ENCODE measurements at regions not wholly inside any gene's neighbourhood (a gene's known extent, or its start where the extent isn't known, plus 50 kb on each side); places are given as distances from the start of the nearest gene placed in this dataset.
"Not testable (repeated sequence)": the region's sequence is repeated elsewhere in the genome, so short reads cannot be mapped to it uniquely, and the experiment has no call there.

DNA sequence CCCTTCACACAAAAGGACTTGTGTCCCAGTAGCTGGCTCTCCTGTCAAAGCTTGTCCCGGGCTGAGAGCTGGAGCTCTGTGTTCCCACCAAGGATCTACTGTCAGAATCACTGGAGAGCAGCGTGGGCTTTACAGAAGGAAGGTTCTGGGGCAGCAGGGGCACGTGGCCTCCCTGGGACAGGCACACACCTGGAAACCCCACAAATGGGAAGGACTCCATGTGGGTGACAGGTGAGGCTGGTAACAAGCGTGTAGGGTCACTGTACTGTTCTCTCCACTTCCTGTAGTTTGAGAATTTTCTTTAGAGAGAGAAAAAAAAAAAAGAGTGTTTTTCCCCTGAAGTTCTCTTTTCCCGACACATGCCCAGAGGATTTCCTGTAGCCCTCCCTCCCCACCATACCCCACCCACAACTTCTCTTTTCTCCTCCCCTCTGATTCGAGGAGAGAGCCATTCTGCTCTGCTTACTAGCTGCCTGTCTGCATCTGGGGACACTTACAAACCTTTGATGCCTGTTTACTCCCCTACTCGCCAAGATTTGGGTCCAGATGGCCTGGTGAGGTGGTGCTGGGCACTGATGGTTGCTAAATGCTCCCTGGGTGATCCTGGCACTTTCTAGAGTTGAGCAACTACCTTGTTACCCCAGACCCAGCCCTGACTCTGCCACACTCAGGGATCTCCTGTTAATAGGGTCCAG lies 84.1 kb upstream of the SIRPA start:
- no peak for DNase-seq (ENCODE audit: low read depth)

DNA sequence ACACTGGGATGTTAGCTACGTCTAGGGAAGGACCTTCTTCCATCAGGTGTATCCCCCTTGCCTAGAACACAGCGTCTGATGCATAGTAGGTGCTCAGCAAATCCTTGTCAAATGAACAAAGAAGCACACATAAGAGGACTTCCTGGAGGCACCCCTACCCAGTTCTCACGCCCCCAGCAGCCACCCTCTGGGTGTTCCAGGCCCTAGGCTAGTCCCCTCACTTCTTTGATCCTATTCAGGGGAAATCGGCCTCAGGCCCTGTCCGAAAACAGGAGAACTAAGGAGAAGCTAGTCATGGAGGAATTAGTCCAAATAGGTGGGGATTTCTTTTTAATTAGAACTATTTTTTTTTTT lies 84.7 kb upstream of the SIRPA start:
- no peak for DNase-seq (ENCODE audit: low read depth)

DNA sequence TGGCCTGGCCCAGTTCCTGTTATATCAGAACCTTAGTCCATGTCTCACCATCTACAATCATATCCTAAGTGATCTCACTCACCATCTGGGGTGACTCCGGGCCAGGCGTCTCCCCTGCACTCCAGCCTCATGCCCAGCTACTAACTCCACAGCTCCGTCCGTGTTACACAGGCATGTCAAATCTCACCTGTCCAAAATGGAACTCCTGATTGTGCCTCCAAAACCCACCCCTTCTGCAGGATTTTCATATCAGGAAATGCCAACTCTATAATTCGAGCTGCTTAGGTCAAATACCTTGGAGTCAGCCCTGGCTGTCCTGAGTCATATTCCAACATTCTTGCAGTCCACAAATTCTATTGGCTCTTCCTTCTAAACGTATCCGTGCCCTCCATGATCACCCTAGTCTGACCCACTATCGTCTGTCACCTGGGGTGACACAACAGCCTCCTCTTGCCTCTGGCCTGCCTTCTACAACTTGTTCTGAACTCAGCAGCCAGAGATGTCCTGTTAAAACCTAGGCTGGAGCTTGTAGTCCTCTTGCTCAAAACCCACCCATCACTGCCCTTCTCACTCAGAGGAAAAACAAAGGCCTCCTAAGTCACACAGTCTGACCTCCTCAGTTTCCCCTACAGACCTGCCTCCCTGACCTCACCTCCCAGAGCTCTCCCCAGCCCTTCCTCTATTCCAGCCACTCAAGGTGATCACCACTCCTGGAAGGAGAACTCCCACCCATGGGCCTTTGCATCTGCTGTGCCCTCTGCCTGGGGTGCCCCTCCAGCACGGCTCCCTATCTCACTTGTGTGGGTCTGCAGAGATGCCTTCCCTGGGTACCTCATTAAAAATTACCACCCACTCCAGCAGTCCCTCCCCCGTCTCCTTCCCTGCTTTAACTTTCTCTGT lies 85.3 kb upstream of the SIRPA start:
- DNase-seq (ENCODE audit: low read depth), result no peak

DNA sequence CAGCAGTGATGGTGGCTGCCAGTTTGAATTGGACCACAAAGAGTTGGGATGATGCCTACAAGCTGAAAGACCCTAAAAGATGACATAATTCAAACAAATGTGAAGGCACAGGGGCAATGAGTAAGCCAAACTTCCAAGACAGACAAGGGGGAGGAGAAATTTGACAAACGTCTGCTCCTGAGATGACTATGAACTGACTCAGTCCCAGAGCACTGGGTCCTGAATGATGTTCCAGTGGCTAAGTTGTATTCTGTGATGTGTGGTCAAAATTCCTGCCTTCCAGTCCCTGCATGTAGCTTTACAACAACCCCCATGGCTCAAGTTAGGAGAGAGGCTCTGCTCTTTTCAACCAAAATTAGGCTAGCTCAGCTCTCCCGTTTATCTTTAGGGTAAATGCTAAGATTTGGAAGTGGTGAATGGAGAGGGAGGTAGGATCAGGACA lies 86.1 kb upstream of the SIRPA start:
- no peak for DNase-seq (ENCODE audit: low read depth)

DNA sequence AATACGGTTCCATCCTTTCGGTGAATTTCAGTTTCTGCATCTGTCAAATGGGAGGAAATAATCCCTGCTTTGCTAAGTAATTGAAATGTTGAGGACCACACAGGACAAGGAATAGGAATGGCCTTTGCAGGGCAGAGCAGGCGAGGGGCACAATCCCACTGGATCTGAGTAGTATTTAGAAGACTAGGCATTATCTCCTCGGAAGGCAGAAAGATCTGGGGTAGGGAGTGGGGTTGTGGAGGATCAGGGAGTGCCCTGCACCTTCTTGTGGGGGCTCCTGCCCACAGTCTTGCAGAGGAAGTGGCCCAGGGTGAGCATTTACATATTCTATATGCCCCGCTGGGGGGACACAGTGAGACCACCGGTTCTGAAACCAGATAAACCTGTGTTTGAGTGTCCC lies 87.1 kb upstream of the SIRPA start:
- no peak for DNase-seq (ENCODE audit: low read depth)

DNA sequence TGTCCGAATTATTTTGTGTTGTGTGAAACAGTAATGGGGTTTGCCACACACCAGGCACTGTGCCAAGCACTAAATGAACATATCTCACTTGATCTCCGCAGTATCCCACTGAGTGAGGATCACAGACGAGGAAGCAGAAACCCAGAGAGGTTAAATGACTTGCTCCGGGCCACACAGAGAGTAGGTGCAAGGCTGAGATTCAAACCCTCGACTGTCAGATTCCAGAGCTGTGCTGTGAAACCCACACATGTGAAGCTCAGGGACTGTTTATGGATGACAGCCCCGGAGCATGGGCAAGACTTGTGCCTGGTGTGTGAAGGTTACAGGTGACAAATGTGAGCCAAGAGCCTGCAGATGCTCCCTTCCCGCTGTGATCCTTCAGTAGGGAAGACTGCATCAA lies 87.8 kb upstream of the SIRPA start:
- no peak for DNase-seq (ENCODE audit: low read depth)

DNA sequence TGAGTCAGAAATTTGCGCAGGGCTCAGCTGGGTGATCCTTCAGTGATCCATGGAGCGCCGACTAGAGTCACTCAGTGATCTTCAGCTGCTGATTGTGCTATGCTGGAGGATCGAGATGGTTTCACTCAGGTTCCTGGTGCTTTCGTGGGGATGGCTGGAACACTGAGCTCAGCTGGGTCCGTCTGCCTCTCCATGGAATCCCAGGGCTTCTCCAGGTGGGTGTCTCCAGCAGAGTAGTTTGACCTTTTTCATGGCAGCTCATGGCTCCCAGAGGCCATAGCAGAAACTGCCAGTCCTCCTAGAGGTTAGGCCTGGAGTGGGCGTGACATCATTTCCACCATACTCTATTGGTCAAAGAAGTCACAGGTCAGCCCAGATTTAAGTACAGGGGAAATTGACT lies 88.8 kb upstream of the SIRPA start:
- no peak for DNase-seq (ENCODE audit: low read depth)

DNA sequence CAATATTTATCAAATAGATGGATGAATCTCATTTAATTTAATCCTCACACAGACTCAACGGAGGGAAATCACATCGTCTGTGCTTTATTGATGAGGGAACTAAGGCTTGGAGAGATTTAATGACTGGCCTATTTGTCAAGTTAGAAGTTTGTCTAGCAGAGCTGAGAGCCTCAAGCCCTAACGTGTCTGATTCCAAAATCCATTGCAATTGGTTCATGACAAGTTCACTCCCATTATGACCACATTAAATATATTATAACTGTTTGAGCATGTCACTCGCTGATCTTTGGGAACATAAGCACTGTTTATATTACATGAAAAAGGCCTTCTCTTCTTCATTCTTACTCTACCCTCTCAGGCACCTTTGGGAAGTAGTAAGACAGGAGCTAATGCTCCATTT lies 89.4 kb upstream of the SIRPA start:
- no peak for DNase-seq (ENCODE audit: low read depth)

DNA sequence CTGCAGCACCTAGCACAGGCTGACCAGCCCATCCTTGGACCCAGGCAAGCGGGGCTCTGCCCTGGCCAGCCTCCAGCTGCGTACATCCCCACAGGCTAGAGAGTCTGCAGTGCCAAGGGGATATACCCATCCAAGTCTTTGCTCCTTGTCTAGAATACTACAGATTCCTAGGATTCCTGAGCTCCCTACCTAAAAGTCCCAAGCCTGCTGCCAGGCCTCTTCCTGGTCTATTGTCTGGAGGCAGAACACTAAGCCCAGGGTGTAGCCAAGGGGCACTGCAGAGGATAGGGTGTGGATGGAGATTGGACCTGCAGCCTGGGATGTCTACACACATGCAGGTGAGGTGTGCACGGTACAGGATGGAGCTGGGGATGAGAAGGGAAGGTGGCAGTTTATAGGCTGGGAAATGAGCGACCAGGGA lies 90.0 kb upstream of the SIRPA start:
- no peak for DNase-seq (ENCODE audit: low read depth)

DNA sequence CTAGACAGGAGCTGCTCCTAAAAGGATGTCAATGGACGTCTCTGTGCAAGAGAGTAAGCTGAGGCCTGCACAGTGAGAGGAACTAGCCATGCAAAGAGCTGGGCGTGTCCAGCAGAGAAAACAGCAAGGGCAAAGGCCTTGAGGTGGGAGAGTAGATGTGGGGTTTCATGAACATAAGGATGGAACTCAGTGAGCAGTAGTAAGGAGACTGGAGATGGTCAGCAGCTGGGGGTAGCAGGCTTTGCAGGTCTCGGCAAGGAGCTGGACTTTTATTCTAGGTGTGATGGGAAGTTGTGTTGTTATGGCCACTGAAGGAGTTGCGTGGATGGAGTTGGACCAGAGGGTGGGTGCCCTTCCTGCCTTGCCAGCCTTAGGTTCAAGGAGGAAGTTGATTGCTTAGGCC lies 90.7 kb upstream of the SIRPA start:
- no peak for DNase-seq (ENCODE audit: low read depth)

DNA sequence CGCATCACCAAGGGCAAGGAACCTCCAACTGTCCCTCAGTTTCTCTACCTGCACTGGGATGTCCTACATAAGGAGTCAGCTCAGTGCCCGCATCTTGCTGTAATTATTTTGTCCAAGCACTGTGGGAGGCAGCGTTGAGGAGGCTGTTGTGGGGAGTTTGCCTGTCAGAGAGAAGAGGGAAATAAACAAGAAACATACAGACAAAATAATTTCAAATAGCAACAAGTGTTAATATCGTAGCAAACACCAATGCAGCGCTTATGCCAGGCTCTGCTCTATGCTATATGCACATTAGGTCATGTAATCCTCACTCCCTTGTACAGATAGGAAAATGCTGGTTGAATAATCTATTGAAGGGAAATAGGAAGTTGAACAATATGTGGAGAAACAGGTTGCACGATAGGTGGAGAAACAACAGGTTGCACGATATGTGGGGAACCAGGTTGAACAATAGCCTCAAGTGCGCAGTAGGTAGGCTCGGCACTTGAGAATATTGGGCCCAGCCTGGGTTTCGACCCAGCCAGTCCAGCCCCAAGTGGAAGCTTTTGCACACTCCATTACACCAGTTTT lies 91.2 kb upstream of the SIRPA start:
- DNase-seq (ENCODE audit: low read depth), result no peak

DNA sequence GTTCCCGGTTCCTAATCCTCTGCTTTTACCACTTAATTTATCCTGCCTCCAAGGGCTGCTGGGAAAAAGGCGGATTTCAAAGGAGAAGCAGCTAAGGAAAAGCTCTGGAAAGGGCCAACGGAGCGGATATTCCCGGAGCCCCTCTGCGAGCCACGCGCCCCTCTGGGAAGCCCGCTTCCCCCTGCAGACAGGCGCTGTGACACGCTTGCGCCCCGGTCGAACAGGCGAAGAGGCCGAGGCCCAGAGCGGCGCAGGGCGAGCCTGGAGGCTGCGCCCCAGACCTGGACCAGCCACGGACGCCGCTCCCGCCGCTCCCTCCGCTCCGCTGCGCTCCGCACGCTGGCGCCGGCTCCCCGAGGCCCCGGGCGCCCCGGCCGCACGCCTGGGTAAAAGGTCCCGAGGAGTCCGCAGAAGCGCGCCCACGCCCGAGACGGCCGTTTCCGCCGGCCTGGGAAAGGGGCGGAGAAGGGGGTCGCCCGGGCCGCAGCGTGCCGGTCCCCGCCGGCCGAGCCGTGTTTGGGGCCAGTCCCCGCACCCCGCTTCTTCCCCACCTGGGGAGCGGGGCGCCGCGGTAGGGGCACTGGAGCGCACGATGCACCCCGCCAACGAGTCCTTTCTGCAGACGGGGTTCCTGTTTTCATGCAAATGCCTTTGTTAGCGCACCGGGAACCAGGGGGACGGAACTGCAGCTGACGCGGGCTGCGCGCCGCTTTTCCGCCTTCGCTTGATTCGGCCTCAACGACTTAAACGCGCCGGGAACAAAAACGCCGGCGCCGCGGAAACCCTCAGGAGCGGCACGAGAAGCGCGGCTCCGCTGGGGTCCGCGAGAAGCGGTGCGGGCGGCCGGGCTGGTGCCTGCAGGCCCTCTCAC lies 91.9 kb upstream of the SIRPA start:
- no peak for DNase-seq (ENCODE audit: low read depth)

DNA sequence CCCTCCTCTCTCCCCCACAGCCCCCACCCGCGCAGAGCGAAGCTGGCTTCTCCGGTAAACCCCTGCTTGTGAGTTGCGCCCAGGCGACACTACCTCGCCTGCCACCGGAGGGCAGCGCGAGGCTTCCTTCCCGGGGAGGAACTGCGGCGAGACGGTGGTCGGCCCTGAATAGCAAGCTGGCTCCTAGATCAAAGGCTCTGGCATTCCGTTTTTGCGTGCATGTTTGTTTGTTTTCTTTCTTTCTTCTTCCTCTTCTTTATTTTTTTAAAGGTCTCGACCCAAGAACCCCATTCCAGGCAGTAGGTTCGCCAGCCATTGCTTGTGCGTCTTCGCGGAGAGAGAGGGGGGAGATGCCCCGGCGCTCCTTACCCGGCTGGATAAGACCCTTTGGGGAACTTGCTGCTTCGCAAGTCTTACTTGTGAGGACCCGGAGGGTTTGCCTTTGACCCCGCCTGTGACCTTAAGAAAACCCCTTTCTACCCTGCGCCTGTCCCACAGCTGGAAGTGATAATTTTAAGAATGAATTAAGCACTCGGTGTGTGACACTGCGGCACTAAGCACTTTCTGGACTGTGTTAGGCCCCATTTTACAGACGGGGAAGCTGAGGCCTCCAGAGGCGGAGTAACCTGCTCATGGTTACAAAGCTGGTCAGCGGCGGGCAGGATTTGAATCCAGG lies 92.7 kb upstream of the SIRPA start:
- no peak for DNase-seq (ENCODE audit: low read depth)

DNA sequence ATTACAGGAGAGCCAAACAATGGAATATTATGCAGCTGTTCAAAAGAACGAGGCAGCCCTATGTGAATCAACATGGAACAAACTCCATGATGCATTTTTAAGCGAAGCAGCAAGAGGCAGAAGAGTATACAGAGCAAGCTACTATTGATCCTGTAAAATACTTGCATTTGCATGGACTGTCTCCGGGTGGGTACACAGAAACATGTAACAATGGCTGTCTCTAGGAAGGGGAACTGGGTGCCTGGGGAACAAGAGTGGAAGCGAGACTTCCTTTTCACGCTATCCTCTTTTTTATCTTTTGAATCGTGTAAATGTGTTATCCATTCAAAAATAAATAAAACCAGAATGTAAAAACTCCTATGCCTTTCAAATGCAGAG lies 93.3 kb upstream of the SIRPA start:
- DNase-seq (ENCODE audit: low read depth), result no peak

DNA sequence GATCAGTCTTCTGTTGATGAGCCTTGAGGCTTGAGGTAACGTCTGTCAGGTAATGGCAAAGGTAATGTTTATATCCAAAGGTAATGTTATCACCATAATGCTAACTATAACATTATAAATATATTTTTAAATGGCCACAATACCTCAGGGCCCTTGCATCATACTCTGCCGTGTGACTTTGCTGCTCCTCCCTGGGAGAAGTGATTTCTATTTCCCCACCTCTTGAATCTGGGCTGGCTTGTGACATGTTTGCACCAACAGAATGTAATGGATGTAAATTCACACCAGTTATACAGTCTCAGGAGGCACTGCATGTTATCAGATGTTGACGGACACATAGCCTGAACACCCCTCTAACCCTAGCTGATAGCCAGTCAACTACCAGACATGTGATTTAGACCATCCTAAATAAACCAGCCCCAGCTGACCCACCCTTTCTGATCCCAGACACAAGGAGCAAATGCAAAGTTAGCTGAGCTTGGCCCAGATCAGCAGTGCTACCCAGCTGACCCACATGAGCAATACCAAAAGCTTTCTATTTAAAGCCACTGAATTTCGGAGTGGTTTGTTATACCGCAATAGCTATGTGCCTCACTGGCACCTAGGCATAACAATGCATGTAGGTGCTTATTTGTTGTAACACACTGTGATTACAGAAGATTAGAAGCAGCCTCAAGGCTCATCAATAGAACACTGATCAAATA lies 93.8 kb upstream of the SIRPA start:
- DNase-seq (ENCODE audit: low read depth), result no peak

DNA sequence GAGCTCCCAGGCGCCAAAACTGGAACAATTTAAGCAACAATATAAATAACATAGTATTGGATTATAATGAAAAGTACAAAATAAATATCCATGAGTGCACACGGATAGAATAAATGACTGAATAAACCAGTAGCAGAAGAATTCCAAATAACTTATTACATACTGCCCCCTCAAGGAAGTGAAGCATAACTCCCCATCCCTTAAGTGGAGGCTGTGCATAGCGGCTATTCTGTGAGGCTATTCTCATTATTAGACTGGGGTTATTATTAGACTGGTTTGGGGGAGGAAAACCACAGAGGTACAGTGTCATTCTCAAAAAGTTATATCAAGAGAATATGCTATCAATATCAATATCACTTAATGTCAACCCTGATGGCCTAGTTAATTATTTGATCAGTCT lies 94.4 kb upstream of the SIRPA start:
- DNase-seq (ENCODE audit: low read depth), result no peak

DNA sequence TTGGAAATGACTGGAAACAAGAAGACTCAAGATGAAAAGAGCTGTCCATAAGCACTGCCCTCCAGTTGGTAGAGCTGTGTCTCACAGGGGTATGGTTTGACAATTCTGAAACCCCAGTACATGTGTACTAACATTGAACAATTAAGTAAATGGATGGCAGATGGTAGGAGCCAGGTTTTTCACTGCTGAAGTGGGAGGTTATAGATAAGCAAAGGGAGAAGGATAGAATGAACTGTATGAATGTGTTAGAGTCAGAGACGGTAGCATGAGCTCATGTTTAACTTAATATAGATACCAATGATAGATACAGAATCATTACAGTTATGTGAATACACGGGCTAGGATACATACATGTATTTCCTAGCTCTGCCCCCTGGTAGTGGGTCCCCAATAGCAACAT lies 95.0 kb upstream of the SIRPA start:
- DNase-seq (ENCODE audit: low read depth), result no peak

DNA sequence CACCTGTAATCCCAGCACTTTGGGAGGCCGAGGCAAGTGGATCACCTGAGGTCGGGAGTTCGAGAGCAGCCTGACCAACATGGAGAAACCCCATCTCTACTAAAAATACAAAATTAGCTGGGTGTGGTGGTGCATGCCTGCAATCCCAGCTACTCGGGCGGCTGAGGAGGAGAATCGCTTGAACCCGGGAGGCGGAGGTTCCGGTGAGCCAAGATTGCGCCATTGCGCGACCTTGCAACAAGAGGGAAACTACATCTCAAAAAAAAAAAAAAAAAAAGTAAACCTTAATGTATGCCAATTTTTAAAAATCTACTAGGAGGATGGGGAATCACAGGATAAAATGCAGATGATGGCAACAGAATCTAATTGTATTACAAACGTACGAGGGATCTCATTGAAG lies 95.5 kb upstream of the SIRPA start:
- not testable (repeated sequence) for DNase-seq (ENCODE audit: low read depth)

DNA sequence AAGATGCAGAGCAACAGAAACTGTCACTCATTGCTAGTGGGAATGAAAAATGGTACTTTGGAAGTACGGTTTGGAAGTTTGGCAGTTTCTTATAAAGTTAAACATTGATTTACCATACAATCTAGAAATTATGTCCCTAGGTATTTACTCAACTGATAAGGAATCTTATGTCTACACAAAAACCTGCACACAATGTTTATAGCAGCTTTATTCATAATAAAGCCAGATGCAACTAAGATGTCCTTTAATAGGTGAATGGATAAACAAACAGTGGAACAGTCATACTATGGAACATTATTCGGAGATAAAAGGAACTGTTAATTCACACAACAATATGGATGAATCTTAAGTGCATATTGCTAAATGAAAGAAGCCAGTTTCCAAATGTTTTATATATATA lies 96.2 kb upstream of the SIRPA start:
- no peak for DNase-seq (ENCODE audit: low read depth)

DNA sequence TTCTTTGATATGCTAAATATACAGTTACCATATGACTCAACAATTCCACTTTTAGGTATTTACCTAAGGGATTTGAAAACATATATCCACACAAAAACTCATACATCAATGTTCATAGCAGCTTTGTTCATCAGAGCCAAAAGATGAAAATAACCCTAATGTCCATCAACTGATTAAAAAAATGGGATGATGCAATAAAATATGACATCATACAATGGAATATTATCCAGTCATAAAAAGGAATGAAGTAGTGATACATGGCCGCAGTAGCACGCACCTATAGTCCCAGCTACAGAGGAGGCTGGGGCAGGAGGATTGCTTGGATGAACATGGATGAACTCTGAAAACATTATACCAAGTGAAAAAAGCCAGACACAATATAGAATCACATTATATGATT lies 101.4 kb upstream of the SIRPA start:
- no peak for DNase-seq (ENCODE audit: low read depth)

DNA sequence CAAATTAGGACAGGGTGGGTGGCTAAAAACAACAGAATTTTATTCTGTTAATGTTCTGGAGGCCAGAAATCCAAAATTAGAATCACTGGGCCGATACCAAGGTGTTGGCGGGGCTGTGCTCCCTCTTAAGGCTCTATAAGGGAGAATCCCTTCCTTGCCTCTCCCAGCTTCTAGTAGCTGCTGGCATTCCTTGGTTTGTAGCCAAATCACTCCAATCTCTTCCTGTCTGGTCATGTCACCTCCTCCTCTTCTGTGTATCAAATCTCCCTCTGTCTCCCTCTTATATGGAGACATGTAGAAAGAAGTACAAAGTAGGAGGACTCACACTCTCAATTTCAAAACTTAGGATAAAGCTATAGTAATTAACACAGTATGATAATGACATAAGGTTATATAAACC lies 102.9 kb upstream of the SIRPA start:
- no peak for DNase-seq (ENCODE audit: low read depth)

All from stimulated activated CD8-positive, alpha-beta memory T cell treated with anti-CD3 and anti-CD28 coated beads, Interleukin-12 subunit alpha, Interleukin-12 subunit beta, amount 100 ng/mL, for 4 hours (primary cell).